ENCODE measurements at regions not wholly inside any gene's neighbourhood (a gene's known extent, or its start where the extent isn't known, plus 50 kb on each side); places are given as distances from the start of the nearest gene placed in this dataset.

GRCh38 chr14:55734731-55735130 is 154.7 kb downstream of the KTN1 start:
- Mint-ChIP-seq H3K4me1 (no peaks in the 10 kb centered on the region), H3K27me3 (no peaks in the 10 kb centered on the region), H3K27ac (no peak overlapping the region), H3K36me3 (ENCODE audit: low read depth) (no peaks in the 10 kb centered on the region), H3K9me3 (ENCODE audit: low read depth) (peaks cover 2% of the 10 kb centered on the region), H3K4me3 (no peak overlapping the region)
- DNase-seq, result no peak
- intact Hi-C loops (cut with DNase I, micrococcal nuclease), result no loop called here
- ChIA-PET CTCF (interaction anchor here (1.6 to 5.5 kb wide), 2 partner anchors 606 to 739 kb away, joined by 4 to 46 read pairs; no protein-coding TSS in a partner anchor), POLR2A (no interaction called here)
- no peak for ATAC-seq

- intact Hi-C loops (cut with DNase I, micrococcal nuclease), result no loop called here
- Mint-ChIP-seq H3K9me3 (ENCODE audit: low read depth) (peaks cover 2% of the 10 kb centered on the region), H3K36me3 (ENCODE audit: low read depth) (no peaks in the 10 kb centered on the region), H3K27me3 (no peaks in the 10 kb centered on the region), H3K27ac (no peak overlapping the region), H3K4me1 (no peaks in the 10 kb centered on the region), H3K4me3 (no peak overlapping the region)
- CTCF ChIA-PET, result interaction anchor here (0.6 to 1.5 kb wide), 2 partner anchors 8 to 294 kb away, joined by 4 to 5 read pairs; no protein-coding TSS in a partner anchor
- no peak for ATAC-seq
- DNase-seq, result no peak
- POLR2A ChIA-PET, result no interaction called here
These were observed 160.1 kb downstream of the KTN1 start for GRCh38 chr14:55739967-55740648.

GRCh38 chr14:55740649-55740989 is 160.6 kb downstream of the KTN1 start:
- no peak overlapping the region for H3K4me3 Mint-ChIP-seq
- no peak overlapping the region for H3K27ac Mint-ChIP-seq
- no peaks in the 10 kb centered on the region for H3K36me3 Mint-ChIP-seq (ENCODE audit: low read depth)
- intact Hi-C loops (cut with DNase I, micrococcal nuclease), result no loop called here
- H3K4me1 Mint-ChIP-seq, result no peaks in the 10 kb centered on the region
- peaks cover 2% of the 10 kb centered on the region for H3K9me3 Mint-ChIP-seq (ENCODE audit: low read depth)
- ChIA-PET POLR2A (no interaction called here), CTCF (interaction anchor here (1.5 kb wide), 1 partner anchor 9 kb away, joined by 5 read pairs; no protein-coding TSS in a partner anchor)
- ATAC-seq (no peak), DNase-seq (no peak)
- H3K27me3 Mint-ChIP-seq, result no peaks in the 10 kb centered on the region

GRCh38 chr14:55741240-55741639 is 161.2 kb downstream of the KTN1 start:
- H3K4me3 Mint-ChIP-seq, result no peak overlapping the region
- peaks cover 2% of the 10 kb centered on the region for H3K9me3 Mint-ChIP-seq (ENCODE audit: low read depth)
- intact Hi-C loops (cut with DNase I, micrococcal nuclease), result no loop called here
- no peaks in the 10 kb centered on the region for H3K36me3 Mint-ChIP-seq (ENCODE audit: low read depth)
- no peaks in the 10 kb centered on the region for H3K4me1 Mint-ChIP-seq
- no peaks in the 10 kb centered on the region for H3K27me3 Mint-ChIP-seq
- DNase-seq (no peak), ATAC-seq (no peak)
- CTCF ChIA-PET, result interaction anchor here (1.5 kb wide), 1 partner anchor 9 kb away, joined by 5 read pairs; no protein-coding TSS in a partner anchor
- POLR2A ChIA-PET, result no interaction called here
- no peak overlapping the region for H3K27ac Mint-ChIP-seq

DNA sequence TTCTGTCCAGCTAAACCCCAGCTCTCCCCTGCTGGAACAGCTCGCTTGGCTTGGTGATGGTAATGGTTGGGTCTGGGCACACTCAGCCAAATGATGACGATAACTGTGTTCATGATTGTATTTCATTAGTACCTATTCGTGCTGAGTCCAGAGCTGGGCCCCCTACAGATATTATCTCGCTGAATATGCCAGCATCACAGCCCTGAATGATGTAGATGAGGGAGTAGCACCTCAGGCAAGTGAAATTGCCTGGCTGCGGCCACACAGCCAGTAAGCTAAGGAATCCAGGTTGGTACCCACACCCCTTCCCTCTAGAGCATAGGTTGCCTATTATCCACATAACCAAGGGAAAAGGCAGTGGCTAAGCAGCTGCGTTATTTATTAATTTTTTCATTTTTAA is 163.5 kb downstream of the KTN1 start:
- DNase-seq, result no peak
- POLR2A ChIA-PET, result interaction anchor here (0.6 kb wide), 1 partner anchor 13 kb away, joined by 3 read pairs; no protein-coding TSS in a partner anchor
- ATAC-seq, result no peak
- H3K9me3 Mint-ChIP-seq (ENCODE audit: low read depth), result no peaks in the 10 kb centered on the region
- intact Hi-C loops (cut with DNase I, micrococcal nuclease), result no loop called here
- H3K27me3 Mint-ChIP-seq, result no peaks in the 10 kb centered on the region
- no peaks in the 10 kb centered on the region for H3K36me3 Mint-ChIP-seq (ENCODE audit: low read depth)
- H3K27ac Mint-ChIP-seq, result no peak overlapping the region
- no peaks in the 10 kb centered on the region for H3K4me1 Mint-ChIP-seq
- CTCF ChIA-PET, result interaction anchor here (0.6 to 1.5 kb wide), 2 partner anchors 25 to 297 kb away, joined by 3 to 4 read pairs; no protein-coding TSS in a partner anchor
- H3K4me3 Mint-ChIP-seq, result no peak overlapping the region

DNA sequence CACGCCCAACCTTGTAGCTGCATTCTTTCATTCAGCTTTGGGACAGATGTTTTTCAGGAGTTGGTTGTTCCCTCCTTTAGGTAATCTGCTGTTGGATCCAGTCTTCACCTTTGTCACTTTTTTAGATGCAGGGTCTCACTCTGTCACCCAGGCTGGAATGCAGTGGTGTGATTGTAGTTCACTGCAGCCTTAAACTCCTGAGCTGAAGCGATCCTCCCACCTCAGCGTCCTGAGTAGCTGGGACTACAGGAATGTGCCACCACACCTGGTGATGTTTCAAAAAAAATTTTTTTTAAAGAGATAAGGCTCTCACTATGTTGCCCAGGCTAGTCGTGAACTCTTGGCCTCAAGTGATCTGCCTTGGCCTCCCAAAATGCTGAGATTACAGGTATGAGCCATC is 164.3 kb downstream of the KTN1 start:
- H3K4me3 Mint-ChIP-seq, result no peak overlapping the region
- no peaks in the 10 kb centered on the region for H3K4me1 Mint-ChIP-seq
- ChIA-PET CTCF (no interaction called here), POLR2A (interaction anchor here (0.6 kb wide), 1 partner anchor 12 kb away, joined by 3 read pairs; no protein-coding TSS in a partner anchor)
- H3K36me3 Mint-ChIP-seq (ENCODE audit: low read depth), result no peaks in the 10 kb centered on the region
- intact Hi-C loops (cut with DNase I, micrococcal nuclease), result no loop called here
- no peaks in the 10 kb centered on the region for H3K9me3 Mint-ChIP-seq (ENCODE audit: low read depth)
- H3K27ac Mint-ChIP-seq, result no peak overlapping the region
- no peak for DNase-seq
- no peaks in the 10 kb centered on the region for H3K27me3 Mint-ChIP-seq
- ATAC-seq, result no peak

GRCh38 chr14:55745906-55746305 is 165.9 kb downstream of the KTN1 start:
- ATAC-seq (no peak), DNase-seq (no peak)
- Mint-ChIP-seq H3K4me3 (no peak overlapping the region), H3K27me3 (no peaks in the 10 kb centered on the region), H3K36me3 (ENCODE audit: low read depth) (no peaks in the 10 kb centered on the region), H3K27ac (no peak overlapping the region), H3K4me1 (no peaks in the 10 kb centered on the region), H3K9me3 (ENCODE audit: low read depth) (no peaks in the 10 kb centered on the region)
- POLR2A ChIA-PET, result no interaction called here
- intact Hi-C loops (cut with DNase I, micrococcal nuclease), result no loop called here
- CTCF ChIA-PET, result no interaction called here

DNA sequence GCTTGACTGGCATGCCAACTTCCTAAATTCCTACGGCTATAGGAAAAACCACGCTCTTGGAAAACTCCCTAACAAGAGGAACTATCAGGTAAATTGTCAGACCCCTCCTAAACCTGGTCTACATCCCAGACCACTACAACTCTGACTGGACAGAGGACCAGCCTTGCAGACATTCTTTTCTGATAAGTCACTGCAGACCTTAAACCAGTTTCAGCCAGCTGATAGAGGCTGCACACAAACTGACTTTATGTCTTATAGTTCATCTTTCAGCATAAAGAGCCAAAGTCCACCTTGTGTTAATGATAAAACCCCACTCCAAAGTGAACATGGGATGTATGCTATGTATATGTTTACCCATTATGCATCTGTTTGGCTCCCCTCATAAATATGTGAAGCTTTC is 166.6 kb downstream of the KTN1 start:
- DNase-seq, result no peak
- H3K4me3 Mint-ChIP-seq, result no peak overlapping the region
- H3K27ac Mint-ChIP-seq, result no peak overlapping the region
- intact Hi-C loops (cut with DNase I, micrococcal nuclease), result no loop called here
- H3K36me3 Mint-ChIP-seq (ENCODE audit: low read depth), result no peaks in the 10 kb centered on the region
- no peaks in the 10 kb centered on the region for H3K27me3 Mint-ChIP-seq
- H3K4me1 Mint-ChIP-seq, result no peaks in the 10 kb centered on the region
- ATAC-seq, result no peak
- H3K9me3 Mint-ChIP-seq (ENCODE audit: low read depth), result no peaks in the 10 kb centered on the region
- CTCF ChIA-PET, result no interaction called here
- POLR2A ChIA-PET, result no interaction called here

GRCh38 chr14:55747186-55747585 is 167.2 kb downstream of the KTN1 start:
- no peak for ATAC-seq
- CTCF ChIA-PET, result no interaction called here
- intact Hi-C loops (cut with DNase I, micrococcal nuclease), result no loop called here
- DNase-seq, result no peak
- Mint-ChIP-seq H3K9me3 (ENCODE audit: low read depth) (no peaks in the 10 kb centered on the region), H3K27ac (no peak overlapping the region), H3K4me1 (no peaks in the 10 kb centered on the region), H3K27me3 (no peaks in the 10 kb centered on the region), H3K36me3 (ENCODE audit: low read depth) (no peaks in the 10 kb centered on the region), H3K4me3 (no peak overlapping the region)
- POLR2A ChIA-PET, result no interaction called here

- intact Hi-C loops (cut with DNase I, micrococcal nuclease), result no loop called here
- H3K4me1 Mint-ChIP-seq, result no peaks in the 10 kb centered on the region
- no peak for DNase-seq
- H3K9me3 Mint-ChIP-seq (ENCODE audit: low read depth), result no peaks in the 10 kb centered on the region
- H3K4me3 Mint-ChIP-seq, result no peak overlapping the region
- H3K27me3 Mint-ChIP-seq, result no peaks in the 10 kb centered on the region
- no peak for ATAC-seq
- H3K36me3 Mint-ChIP-seq (ENCODE audit: low read depth), result no peaks in the 10 kb centered on the region
- no peak overlapping the region for H3K27ac Mint-ChIP-seq
- ChIA-PET CTCF (no interaction called here), POLR2A (no interaction called here)
These were observed 169.3 kb downstream of the KTN1 start for GRCh38 chr14:55749201-55749812.

DNA sequence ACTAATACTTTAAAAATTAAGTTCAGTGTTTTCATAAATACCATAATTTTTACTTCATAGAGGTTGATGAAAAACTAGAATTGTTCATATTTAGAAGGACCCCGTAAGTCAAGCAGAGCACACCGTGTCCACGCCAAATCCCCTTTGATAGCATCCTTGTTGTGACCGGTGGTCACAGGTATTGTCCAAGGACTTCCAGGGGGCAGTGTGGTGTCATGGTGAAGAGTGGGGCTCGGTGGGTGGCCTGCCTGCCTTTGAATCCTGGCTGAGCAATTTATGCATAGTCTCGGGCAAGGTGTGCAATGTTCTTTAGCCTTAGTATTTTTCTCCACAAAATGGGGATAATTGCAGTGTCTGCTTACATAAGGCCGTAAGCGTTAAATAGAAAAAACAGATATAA is 169.9 kb downstream of the KTN1 start:
- no peak for ATAC-seq
- ChIA-PET CTCF (no interaction called here), POLR2A (no interaction called here)
- Mint-ChIP-seq H3K4me1 (no peaks in the 10 kb centered on the region), H3K27ac (no peak overlapping the region), H3K27me3 (no peaks in the 10 kb centered on the region), H3K36me3 (ENCODE audit: low read depth) (no peaks in the 10 kb centered on the region), H3K4me3 (no peak overlapping the region), H3K9me3 (ENCODE audit: low read depth) (no peaks in the 10 kb centered on the region)
- DNase-seq, result no peak
- intact Hi-C loops (cut with DNase I, micrococcal nuclease), result no loop called here

- intact Hi-C loops (cut with DNase I, micrococcal nuclease), result no loop called here
- Mint-ChIP-seq H3K36me3 (ENCODE audit: low read depth) (no peaks in the 10 kb centered on the region), H3K27ac (no peak overlapping the region), H3K4me1 (no peaks in the 10 kb centered on the region), H3K9me3 (ENCODE audit: low read depth) (no peaks in the 10 kb centered on the region), H3K27me3 (no peaks in the 10 kb centered on the region), H3K4me3 (no peak overlapping the region)
- ChIA-PET POLR2A (no interaction called here), CTCF (interaction anchor here (0.5 to 0.7 kb wide), 2 partner anchors 283 to 663 kb away, joined by 3 to 4 read pairs; no protein-coding TSS in a partner anchor)
- ATAC-seq, result no peak
- DNase-seq, result no peak
These were observed 172.8 kb downstream of the KTN1 start for GRCh38 chr14:55752580-55753390.
